HG03342 (cell line): ENCODE measurements at regions not wholly inside any gene's neighbourhood (a gene's known extent, or its start where the extent isn't known, plus 50 kb on each side); places are given as distances from the start of the nearest gene placed in this dataset.
A peak's percentile ranks its signal among the peaks of the same experiment; 100 is the strongest.
"Not testable (repeated sequence)": the region's sequence is repeated elsewhere in the genome, so short reads cannot be mapped to it uniquely, and the experiment has no call there.

Experiments used
- ATAC-seq: cut with Tn5 transposase; IDR thresholded peaks from one replicate; pipeline ENCODE4 v1.9.1; 2021; ENCODE audit warnings: mild to moderate bottlenecking, moderate library complexity; ENCODE audit not compliant: unreplicated experiment

- ATAC-seq = peak; percentile 70
Observed at GRCh38 chr4:14152834-14153519, 525.5 kb upstream of the BOD1L1 start.

GRCh38 chr4:14155803-14156202 is 528.3 kb upstream of the BOD1L1 start:
- no peak for ATAC-seq

- peak; percentile 48 for ATAC-seq
Observed at GRCh38 chr4:14157262-14157661, 529.7 kb upstream of the BOD1L1 start.

- peak; percentile 100 for ATAC-seq
Observed at GRCh38 chr4:14165222-14165920, 537.8 kb upstream of the BOD1L1 start.

GRCh38 chr4:14167876-14168510 is 540.5 kb upstream of the BOD1L1 start:
- ATAC-seq = no peak

GRCh38 chr4:14168919-14169318 is 541.4 kb upstream of the BOD1L1 start:
- peak; percentile 49 for ATAC-seq

GRCh38 chr4:14169460-14169859 is 541.9 kb upstream of the BOD1L1 start:
- ATAC-seq = no peak

GRCh38 chr4:14169940-14170339 is 542.4 kb upstream of the BOD1L1 start:
- not testable (repeated sequence) for ATAC-seq

GRCh38 chr4:14176613-14177012 is 549.1 kb upstream of the BOD1L1 start:
- no peak for ATAC-seq

GRCh38 chr4:14177987-14178386 is 550.5 kb upstream of the BOD1L1 start:
- ATAC-seq = peak; percentile 90

GRCh38 chr4:14178421-14178820 is 550.9 kb upstream of the BOD1L1 start:
- peak; percentile 68 for ATAC-seq

- no peak for ATAC-seq
Observed at GRCh38 chr4:14180166-14180565, 552.6 kb upstream of the BOD1L1 start.

- no peak for ATAC-seq
Observed at GRCh38 chr4:14180983-14181601, 553.6 kb upstream of the BOD1L1 start.

GRCh38 chr4:14182148-14182547 is 554.6 kb upstream of the BOD1L1 start:
- no peak for ATAC-seq

- ATAC-seq = no peak
Observed at GRCh38 chr4:14184265-14184664, 556.7 kb upstream of the BOD1L1 start.

- ATAC-seq = no peak
Observed at GRCh38 chr4:14184767-14185166, 557.2 kb upstream of the BOD1L1 start.

GRCh38 chr4:14188214-14188613 is 560.7 kb upstream of the BOD1L1 start:
- no peak for ATAC-seq

- no peak for ATAC-seq
Observed at GRCh38 chr4:14193601-14194000, 566.1 kb upstream of the BOD1L1 start.

GRCh38 chr4:14196131-14196530 is 568.6 kb upstream of the BOD1L1 start:
- no peak for ATAC-seq

- ATAC-seq = no peak
Observed at GRCh38 chr4:14215116-14215770, 587.7 kb upstream of the BOD1L1 start.

- no peak for ATAC-seq
Observed at GRCh38 chr4:14217401-14217800, 589.9 kb upstream of the BOD1L1 start.
